HG03558 (cell line): ENCODE measurements at regions not wholly inside any gene's neighbourhood (a gene's known extent, or its start where the extent isn't known, plus 50 kb on each side); places are given as distances from the start of the nearest gene placed in this dataset.
"Not testable (repeated sequence)": the region's sequence is repeated elsewhere in the genome, so short reads cannot be mapped to it uniquely, and the experiment has no call there.

ENCODE experiments used
- ATAC-seq: cut with Tn5 transposase; IDR thresholded peaks from one replicate; pipeline ENCODE4 v1.9.1; 2021; ENCODE audit warnings: moderate number of reproducible peaks; ENCODE audit not compliant: unreplicated experiment; ENCODE audit errors: extremely low read depth

DNA sequence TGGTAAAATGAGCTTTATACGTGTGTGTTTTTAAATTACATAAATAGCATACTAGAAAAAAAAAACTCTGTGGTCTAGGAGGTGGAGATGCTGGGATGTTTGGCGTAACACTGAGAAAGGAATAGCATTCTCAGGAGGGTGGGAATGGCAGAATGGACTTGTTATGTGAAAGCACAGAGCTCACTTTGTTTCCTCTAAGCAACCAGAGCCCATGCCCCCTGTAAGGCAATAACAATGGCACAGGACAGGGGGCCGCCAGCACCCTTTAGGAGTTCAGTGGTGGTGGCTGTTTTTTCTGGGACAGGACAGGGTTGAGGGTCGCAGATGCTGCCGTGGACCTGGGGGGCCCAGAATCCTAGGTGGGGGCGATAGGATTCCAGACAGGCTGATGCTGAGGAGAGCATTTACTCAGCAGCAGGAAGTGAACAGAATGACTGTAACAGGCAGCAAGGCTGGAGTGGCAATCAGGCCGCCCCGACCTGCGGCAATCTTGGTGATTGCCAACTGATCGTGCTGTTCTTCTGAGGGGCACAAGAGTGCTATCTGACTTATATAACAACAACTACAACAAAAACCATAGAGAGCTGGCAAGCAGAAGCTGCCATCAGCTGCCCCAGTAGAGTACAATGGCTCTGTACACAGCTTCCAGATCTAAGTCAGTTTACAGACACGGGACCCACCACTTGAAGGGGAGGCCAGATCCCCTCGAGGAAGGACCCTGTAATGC is 160.4 kb downstream of the UACA start:
- no peak for ATAC-seq

DNA sequence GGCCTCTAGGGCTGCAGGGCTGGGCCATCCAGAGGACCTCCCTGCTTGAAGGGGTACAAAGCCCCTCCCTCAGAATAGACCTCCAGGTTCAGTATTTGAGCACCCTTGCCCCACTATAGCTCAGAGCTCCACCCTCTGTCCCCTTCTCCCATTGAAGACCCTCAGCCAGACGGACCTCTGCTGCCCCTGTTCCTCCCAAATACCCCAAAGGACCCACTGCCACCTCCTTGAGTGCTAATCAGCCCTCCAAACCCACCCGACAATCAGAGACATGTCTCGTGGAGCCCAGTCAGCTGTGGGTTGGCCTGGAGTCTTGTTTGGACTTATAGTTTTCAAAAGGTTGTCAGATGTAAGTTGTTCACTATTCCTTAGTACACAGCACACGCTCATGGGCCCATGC is 161.1 kb downstream of the UACA start:
- ATAC-seq, result no peak

DNA sequence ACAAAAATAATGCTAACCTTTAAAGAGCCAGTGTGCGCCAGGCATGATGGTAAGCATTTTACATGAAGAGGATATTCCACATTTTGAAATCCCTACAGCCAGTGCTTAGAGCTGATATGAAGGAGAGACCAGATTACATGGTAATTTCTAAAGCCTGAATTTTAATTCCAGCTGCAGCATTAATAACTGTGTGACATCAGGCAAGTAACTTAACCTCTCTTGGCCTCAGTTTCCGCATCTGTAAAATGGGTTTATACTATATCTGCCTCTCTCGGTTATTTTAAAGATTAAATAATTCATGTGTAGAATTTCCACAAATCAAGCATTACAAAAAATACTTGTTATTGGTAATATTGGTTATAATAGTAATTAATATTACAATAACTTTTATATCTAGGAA is 165.4 kb downstream of the UACA start:
- no peak for ATAC-seq

DNA sequence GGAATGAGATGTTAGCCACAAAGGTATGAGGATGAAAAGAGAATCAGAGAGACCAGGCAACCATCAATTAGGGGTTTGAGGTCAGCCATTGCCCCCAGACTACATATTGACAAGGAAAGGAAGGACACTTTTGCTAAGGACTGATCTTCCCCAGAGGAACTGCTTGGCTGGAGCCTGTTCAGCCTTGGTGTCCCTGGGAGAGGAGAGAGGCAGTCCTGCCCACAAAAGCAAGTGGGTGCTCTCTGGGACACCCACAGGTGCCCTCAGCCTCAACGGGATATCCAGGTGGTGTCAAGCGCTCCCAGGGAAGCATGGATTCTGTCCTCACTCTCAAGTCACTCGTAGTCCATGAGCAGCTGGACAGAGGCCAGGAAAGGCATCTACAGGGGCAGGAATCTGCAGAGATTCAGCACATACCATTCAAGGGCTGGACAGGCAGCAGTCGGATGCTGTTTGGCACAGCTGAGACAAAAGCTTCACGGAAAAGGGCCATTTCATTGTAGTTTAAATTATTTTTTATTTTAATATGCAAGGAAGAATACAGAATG is 166.2 kb downstream of the UACA start:
- ATAC-seq, result no peak

DNA sequence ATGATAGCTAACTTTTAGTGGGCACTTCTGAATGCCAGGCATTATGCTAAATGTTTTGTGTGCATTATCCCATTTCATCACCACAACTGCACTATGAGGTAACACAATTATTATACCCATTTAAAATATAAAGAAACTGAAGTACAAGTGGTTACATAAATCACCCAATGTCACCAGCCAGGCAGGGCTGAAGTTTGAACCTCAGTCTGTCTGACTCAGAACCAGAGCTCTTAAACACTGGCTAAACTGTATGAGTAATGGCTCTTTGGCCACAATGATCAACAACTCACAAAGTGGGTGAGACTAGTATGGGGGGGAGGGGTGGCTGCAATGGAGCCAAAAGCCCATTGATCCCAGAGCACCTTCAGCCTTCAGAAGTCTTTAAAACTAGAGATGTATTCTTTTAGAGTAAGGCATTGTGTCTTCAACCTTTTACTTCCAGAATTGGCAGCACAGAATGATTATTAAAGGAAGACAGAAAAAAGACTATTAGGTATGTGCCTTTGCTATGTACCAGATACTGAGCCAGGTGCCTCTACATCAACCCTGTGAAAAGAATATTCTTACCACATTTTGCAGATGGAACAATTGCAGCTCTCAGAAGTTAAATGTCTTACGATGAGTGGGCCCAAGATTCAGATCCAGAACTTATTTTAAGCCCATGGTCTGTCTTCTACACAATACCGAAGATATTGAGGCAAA is 166.9 kb downstream of the UACA start:
- no peak for ATAC-seq

DNA sequence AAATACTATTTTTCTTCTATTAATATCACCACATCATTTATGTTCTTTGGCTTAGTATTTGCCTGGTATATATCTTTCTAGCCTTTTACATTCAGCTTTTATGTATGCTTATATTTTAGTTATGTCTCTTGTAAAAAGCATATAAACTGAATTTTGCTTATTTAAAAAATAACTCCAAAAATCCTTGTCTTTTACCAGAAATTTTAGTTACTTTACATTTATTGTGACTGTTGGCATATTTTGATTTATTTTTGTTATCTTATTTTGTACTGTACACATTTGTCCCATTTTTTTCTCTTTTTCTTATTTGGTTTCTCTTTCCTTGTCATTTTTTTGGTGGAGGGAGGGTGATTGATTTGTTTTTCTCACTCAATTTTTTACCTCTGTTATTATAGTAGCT is 169.6 kb downstream of the UACA start:
- no peak for ATAC-seq

DNA sequence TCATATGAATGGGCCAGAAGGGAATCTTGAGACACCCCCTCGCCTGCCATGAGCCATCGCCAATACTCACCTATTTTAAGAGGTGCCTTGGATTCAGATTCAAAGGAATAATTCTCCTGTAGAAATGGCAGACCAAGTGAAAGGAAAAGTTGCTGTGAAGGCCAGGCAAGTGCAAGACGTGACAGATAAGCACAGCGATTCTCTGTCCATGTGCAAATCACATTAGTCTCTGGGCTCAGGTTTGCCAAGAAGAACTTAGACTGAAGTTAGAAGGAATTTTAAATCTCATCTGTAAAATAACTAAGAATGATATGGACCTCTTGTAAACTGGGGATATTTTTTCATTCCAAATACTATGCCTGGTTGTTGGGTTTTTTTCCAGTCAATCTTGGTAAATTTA is 173.6 kb downstream of the UACA start:
- ATAC-seq, result no peak

DNA sequence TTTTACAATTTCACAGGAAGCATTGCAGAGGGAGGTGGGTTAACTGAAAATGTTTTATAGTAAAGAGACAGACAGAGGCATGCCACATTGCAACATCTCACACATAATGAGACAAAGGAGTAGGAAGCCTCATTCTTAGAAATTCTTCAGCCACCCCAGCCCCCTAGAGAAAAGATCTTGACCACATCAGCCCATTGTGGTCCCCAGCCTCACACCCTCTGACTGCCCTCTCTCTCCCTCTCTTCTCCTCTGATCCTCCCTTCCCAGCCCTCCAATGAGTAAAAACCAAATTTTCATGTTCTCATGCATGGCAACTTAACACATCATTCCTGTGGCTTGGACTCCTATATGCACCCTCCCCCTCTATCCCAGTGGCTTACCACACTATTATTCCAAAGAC is 174.1 kb downstream of the UACA start:
- no peak for ATAC-seq

DNA sequence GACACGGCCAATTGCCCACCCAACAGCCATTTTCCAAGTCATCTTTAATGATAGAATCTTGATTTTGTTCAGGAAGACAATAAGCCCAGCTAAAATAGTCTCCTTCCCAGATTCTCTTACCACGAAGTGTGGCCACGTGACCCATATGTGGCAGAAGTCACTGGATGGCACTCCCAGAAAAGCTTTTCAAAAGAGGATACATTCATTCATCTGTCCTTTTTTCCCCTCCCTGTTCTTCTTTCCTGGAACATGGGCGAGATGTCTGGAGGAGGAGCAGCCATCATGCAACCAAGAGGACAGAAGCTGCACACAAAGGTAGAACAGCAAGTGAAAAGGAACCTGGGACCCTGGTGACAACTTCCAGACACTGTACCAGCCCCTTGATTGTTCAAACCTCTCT is 174.7 kb downstream of the UACA start:
- ATAC-seq, result no peak

DNA sequence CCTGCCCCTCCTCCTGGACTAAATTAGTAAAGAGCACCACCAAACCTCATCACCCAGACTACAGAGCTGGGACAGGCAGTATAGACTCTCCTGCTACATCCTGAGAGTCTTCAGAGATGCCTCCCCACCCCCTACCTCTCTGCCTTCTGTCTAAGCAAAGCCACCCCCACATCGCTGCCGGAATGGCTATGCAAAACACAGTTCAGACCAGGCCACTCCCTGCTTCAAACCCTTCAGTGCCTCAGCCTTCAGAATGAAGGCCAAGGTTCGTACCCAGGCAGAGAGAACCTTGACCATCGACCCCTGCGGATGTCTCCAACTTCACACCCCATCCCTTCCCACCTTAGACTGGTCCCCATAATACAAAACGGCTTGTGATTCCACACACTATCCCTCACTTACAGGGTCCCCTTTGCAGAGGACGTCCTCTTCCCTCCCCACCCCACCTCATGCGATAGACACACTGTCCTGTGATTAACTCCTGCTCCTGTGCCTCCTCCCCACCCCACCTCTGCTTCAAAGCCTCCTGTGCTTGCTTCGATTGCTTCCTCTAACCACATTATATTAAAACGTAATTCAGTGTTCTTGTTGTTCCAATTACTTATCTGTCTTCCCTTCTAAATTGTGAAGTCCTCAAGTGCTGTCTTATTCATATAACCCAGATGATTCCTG is 175.3 kb downstream of the UACA start:
- no peak for ATAC-seq

DNA sequence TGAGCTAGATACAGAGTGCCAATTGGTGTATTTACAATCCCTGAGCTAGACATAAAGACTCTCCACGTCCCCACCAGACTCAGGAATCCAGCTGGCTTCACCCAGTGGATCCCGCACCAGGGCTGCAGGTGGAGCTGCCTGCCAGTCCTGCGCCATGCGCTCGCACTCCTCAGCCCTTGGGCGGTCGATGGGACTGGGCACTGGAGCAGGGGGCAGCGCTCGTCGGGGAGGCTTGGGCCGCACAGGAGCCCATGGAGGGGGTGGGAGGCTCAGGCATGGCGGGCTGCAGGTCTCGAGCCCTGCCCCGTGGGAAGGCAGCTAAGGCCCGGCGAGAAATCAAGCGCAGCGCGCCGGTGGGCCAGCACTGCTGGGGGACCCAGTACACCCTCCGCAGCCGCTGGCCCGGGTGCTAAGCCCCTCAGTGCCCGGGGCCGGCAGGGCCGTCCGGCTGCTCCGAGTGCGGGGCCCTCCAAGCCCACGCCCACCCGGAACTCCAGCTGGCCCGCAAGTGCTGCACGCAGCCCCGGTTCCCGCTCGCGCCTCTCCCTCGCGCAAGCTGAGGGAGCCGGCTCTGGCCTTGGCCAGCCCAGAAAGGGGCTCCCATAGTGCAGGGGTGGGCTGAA is 176.2 kb downstream of the UACA start:
- not testable (repeated sequence) for ATAC-seq

DNA sequence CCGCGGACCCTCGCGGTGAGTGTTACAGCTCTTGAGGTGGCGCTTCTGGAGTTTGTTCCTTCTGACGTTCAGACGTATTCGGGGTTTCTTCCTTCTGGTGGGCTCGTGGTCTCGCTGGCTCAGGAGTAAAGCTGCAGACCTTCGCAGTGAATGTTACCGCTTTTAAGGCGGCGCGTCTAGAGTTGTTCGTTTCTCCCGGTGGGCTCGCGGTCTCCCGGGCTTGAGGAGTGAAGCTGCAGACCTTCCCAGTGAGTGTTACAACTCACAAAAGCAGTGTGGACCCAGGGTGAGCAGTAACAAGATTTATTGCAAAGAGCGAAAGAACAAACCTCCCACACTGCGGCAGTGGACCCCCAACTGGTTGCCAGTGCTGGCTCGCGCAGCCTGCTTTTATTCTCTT is 177.1 kb downstream of the UACA start:
- no peak for ATAC-seq

DNA sequence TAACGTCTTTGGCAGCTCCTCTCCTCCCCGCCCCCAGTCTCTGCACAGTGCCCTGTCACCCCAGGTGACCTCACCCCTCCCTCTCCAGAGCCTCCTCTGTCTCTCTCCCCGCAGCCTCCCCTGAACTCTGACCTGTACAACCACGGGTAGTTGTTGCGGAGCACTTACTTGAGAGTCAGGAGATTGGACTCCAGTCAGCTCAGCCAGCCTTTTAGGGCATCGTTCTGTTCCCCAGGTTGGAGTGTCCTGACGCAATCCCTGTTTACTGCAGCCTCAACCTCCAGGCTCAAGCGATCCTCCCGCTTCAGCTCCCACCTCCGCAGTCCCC is 177.7 kb downstream of the UACA start:
- ATAC-seq, result no peak

DNA sequence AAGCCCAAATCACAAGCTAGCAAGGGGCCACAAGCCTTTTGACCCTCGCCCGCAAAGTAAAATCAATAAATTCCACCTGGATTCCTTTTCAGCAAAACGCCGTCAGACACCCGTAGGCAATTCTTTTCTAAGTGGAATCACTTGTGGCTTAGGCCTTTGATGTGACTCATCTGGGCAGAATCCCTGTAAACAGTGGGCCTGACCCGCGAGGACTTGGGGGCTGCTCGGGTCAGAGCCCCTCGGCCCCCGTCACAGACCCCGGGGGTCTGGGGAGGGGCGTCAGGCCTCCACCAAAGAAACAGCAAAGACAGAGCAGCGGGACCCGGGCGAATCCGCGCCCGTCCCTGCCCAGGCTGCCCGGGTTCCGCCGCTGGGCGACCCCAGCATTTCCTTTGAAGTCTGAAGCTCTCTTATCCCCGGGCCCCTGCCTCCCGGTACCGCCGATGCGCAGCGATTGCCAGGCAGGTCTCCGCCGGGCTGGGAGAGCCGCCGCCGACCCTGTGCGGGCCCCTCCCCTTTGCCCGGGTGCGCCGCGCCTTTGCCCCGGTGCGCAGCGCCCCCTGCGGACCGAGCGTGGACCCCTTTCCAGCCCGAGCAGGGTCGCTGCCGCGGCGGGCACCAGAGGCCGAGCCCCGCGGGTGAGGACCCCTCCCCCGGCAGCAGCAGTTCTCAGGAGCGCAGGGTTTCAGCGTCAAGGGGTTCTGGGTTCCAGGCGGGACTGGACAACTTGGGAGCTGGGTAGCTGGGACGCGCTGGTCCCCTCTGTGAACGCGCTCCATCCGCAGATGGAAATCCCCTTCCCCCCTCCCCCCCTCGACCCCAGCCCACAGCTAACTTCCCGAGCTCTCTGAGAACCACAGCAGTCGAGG is 178.3 kb downstream of the UACA start:
- ATAC-seq, result no peak

DNA sequence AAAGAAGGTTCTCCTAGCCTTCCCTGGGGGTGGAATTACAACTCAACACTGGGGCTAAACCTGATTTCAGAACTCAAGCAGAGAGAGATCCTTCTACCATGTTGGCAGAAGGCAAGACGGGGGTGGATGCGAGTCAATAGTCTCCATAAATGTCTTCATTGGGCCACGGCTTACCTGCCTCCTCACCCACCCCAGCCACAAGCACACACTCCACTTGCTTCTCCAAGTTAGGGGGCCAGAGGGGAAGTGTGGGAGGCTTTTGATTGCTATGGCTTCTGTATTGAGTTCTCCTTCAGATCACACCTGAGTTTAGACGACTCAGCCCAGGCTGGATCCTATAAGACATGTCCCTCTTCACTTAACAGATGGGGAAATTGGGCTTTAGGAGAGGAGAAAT is 178.9 kb downstream of the UACA start:
- no peak for ATAC-seq

DNA sequence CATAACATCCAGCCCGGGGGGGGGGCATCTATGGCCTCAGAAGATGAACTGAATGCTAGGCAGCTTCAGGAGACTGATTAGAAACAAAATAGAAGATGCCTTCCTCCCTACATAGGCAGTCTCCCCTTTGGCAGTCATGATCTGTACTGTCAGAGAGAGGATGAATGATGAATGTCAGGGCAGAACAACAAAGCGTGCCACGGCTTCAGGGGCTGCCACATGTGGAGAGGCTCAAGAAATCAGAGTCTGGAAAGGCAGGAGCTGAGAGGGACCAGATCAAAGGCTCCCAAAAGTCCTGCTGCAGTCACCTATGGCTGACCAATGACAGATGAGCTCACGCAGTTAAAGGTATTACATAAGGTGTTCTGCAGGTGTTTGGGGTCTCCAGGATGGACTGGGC is 180.4 kb downstream of the UACA start:
- ATAC-seq, result no peak

DNA sequence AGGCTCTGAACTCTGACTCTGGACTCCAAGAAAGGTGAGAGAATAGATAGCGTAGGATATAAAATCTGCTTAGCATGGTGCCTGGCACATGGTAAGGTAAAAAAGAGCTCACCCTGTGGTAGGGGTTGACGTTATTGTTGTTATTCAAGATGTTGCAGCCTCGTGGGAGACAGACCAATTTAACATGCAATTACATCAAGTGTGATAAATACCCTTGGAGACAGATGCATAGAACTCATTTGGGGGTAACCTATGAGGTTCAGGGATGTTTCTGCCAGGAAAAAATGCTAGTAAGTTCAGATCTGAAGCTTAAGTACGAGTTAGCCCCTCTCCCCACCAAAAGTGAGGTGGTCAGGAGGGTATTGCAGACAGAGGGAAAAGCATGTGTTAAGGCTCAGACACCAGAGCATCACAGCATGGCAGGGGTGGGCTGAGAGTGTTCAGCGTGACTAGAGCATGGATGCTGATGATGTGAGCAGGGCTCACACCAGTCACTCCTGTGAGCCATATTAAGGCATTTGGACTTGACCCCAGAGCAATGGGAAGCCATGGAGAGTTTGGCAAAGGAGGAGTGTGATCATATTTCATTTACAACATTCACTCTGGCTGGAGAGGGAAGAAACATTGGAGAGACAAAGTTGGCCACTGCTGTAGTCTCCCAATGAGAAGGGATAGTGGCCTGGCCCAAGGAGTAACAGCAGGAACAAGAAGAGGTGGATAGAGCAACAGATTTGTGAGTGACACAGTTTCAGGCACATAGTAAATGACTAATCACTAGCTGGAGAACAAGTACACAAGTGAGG is 181.0 kb downstream of the UACA start:
- ATAC-seq, result no peak

DNA sequence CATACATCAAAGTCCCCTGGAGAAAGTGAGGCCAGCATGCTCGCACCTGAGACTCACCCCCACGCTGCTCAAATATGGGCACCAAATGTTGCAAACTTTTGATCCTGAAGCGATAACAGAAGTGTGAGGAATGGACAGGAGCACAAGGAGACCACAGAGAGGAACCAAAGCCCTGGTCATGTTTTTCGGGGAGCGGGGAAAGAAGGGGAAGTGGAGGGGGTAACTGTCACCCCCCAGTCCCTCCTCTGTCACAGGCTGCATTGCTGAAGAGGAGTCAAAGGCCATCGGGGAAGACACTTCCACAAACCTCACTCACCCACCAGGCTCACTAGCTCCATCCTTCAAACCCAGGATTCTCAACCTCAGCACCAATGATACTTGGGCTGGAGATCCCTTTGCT is 182.4 kb downstream of the UACA start:
- ATAC-seq, result no peak

DNA sequence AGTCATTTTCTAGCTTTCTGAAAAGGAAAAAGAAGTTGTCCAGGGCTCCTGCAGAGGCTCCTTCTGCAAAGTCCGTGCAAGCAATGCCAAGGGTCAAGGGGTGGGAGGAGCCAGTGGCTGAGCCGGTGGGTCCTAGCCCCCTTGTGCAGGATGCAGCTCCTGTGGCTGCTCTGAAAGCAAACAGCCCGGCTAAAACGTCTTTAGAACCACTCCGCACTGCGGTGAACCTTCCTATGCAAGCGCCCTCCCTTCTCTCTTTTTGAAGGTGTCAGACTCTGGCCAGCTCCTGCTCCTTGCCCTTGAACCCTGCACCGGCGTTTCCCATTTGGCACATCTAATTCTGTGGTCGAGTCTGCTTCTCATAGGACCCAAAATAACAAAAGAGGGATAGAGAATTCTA is 183.1 kb downstream of the UACA start:
- no peak for ATAC-seq
